Type B pancreatic cell (in vitro differentiated cells): ENCODE measurements at regions not wholly inside any gene's neighbourhood (a gene's known extent, or its start where the extent isn't known, plus 50 kb on each side); places are given as distances from the start of the nearest gene placed in this dataset.
A peak's percentile ranks its signal among the peaks of the same experiment; 100 is the strongest.

Source experiments
- DNase-seq: peaks from one replicate; pipeline ENCODE4 v3.0.0; 2021; ENCODE audit warnings: mixed read lengths; ENCODE audit not compliant: unreplicated experiment; ENCODE audit errors: extremely low spot score
- H3K27ac Mint-ChIP-seq: 2 replicates; pipeline ENCODE4 v1.8.0; 2021; ENCODE audit warnings: mild to moderate bottlenecking, mixed read lengths
- H3K27me3 Mint-ChIP-seq: 2 replicates; pipeline ENCODE4 v1.8.0; 2021; ENCODE audit warnings: mixed read lengths
- H3K36me3 Mint-ChIP-seq: 2 replicates; pipeline ENCODE4 v1.8.0; 2021; ENCODE audit warnings: mixed read lengths
- H3K4me1 Mint-ChIP-seq: one replicate; pipeline ENCODE4 v1.8.0; 2021; ENCODE audit warnings: mixed read lengths; ENCODE audit not compliant: unreplicated experiment
- H3K4me3 Mint-ChIP-seq: 2 replicates; pipeline ENCODE4 v1.8.0; 2021; ENCODE audit warnings: mild to moderate bottlenecking, mixed read lengths
- H3K9me3 Mint-ChIP-seq: 2 replicates; pipeline ENCODE4 v1.8.0; 2021; ENCODE audit warnings: mixed read lengths
- CTCF ChIP-seq: fragments of 200-600 bp; sonication (generic); conservative IDR thresholded peaks from 2 replicates; pipeline ENCODE4 v1.5.0; 2021; ENCODE audit warnings: antibody characterized with exemption, mild to moderate bottlenecking

DNA sequence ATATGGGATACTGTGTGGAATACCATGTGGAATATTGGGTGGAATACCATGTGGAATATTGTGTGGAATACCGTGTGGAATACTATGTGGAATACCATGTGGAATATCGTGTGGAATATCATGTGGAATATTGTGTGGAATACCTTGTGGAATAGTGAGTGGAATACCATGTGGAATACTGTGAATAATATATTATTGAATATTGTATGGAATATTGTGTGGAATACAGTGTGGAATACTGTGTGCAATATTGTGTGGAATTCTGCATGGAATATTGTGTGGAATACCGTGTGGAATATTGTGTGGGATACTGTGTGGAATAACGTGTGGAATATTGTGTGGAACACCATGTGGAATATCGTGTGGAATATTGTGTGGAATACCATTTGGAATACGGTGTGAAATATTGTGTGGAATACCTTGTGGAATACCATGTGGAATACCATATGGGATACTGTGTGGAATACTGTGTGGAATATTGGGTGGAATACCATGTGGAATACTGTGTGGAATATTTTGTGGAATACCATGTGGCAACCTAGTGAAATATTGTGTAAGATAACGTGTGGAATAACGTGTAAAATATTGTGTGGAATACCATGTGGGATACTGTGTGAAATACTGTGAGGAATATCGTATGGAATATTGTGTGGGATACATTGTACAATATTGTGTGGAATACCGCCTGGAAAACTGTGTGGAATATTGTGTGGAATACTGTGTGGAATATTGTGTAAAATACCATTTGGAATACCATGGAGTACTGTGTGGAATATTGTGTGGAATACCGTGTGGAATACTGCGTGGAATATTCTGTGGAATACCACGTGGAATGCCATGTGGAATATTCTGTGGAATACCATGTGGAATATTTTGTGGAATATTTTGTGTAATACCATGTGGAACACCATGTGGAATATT lies 133.9 kb upstream of the CHST15 start:
- Mint-ChIP-seq H3K27me3 (peaks cover 11% of the 10 kb centered on the region), H3K4me3 (no peak overlapping the region), H3K9me3 (peaks cover 3% of the 10 kb centered on the region), H3K36me3 (peaks cover 9% of the 10 kb centered on the region), H3K27ac (no peak overlapping the region), H3K4me1 (peaks cover 5% of the 10 kb centered on the region)
- DNase-seq, result no peak
- TF ChIP-seq CTCF, result no peak

DNA sequence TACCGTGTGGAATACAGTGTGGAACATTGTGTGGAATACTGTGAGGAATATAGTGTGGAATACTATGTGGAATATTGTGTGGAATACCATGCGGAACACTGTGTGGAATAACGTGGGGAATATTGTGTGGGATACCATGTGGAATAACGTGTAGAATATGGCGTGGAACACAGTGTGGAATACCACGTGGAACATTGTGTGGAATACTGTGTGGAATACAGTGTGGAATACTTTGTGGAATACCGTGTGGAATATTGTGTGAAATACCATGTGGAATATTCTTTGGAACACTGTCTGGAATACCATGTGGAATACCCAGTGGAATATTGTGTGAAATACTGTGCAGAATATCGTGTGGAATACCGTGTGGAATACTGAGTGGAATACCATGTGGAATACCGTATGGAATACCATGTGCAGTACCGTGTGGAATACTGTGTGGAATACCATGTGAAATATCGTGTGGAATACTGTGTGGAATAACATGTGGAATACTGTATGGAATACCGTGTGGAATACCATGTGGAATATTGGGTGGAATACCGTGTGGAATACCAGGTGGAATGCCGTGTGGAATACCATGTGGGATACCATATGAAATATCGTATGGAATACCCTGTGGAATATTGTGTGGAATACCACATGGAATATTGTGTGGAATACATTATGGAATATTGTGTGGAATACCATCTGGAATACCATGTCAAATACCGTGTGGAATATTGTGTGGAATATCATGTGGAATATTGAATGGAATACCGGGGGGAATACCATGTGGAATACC lies 133.1 kb upstream of the CHST15 start:
- Mint-ChIP-seq H3K27me3 (peaks cover 13% of the 10 kb centered on the region), H3K36me3 (peaks cover 9% of the 10 kb centered on the region), H3K4me1 (peaks cover 11% of the 10 kb centered on the region), H3K9me3 (peaks cover 3% of the 10 kb centered on the region), H3K4me3 (peak overlapping the region; percentile 63), H3K27ac (no peak overlapping the region)
- no peak for DNase-seq
- no peak for TF ChIP-seq CTCF

DNA sequence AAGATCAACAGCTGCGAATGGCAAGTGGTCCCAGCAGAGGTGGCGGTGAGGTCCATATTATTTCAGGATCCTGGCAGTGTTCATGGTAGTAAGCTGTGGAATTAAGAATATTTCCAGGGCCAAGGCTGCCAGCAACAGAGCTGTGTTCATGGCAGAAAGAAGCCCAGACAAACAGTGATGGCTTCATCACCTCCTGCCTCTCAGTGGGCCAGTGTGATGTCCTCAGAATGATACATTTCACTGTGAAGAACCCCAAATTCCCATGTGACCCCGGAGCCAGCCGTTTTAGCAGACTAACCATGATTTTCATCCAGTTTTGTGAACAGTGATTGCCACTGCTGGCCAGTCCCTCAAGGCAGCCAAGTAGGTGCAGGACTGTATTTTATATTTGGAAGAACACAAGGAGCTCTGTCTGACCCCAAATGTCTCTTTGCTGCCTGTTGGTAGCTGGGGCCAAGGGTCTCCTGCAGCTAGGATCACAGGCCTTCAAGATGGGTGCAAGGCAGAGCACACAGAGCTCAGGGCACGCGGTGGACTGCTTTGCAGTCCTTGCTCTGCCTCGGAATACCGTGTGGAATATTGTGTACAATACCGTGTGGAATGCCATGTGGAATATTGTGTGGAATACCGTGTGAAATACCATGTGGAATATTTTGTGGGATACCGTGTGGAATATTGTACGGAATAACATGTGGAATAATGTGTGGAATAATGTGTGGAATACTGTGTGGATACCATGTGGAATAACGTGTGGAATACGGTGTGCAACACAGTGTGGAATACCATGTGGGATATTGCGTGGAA lies 132.3 kb upstream of the CHST15 start:
- H3K4me3 Mint-ChIP-seq, result peak overlapping the region; percentile 63
- no peak for DNase-seq
- TF ChIP-seq CTCF, result no peak
- H3K27ac Mint-ChIP-seq, result peak overlapping the region; percentile 92
- peaks cover 10% of the 10 kb centered on the region for H3K27me3 Mint-ChIP-seq
- H3K9me3 Mint-ChIP-seq, result peaks cover 3% of the 10 kb centered on the region
- peaks cover 5% of the 10 kb centered on the region for H3K36me3 Mint-ChIP-seq
- peaks cover 14% of the 10 kb centered on the region for H3K4me1 Mint-ChIP-seq

DNA sequence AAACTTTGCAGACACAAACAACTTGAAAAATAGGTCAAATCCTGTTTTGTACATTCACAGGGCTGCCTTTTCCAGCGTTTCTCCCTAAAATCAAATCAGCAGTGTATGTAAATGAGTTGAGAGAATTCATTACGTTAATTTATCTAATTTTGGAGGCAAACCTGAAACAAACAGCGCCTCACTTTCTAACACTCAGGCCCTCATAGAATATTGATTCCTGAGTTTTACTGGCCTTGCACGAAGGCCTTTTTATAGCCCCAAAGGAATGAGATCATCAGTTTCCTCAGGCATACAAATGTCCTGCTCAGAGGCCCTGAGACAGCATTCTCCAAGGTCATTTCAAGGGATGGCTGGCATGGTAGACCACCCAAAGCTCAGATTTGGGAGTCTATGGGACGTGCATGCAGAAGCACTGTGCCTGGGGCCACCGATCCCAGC lies 131.7 kb upstream of the CHST15 start:
- no peak for TF ChIP-seq CTCF
- no peak for DNase-seq
- Mint-ChIP-seq H3K4me1 (peaks cover 20% of the 10 kb centered on the region), H3K4me3 (no peak overlapping the region), H3K36me3 (peaks cover 5% of the 10 kb centered on the region), H3K27me3 (peaks cover 10% of the 10 kb centered on the region), H3K9me3 (peaks cover 3% of the 10 kb centered on the region), H3K27ac (peak overlapping the region; percentile 92)

GRCh38 chr10:124224331-124225028 lies 131.1 kb upstream of the CHST15 start:
- no peak for DNase-seq
- no peak overlapping the region for H3K4me3 Mint-ChIP-seq
- H3K4me1 Mint-ChIP-seq, result peaks cover 23% of the 10 kb centered on the region
- peaks cover 5% of the 10 kb centered on the region for H3K36me3 Mint-ChIP-seq
- no peak for TF ChIP-seq CTCF
- no peak overlapping the region for H3K27ac Mint-ChIP-seq
- H3K27me3 Mint-ChIP-seq, result peaks cover 10% of the 10 kb centered on the region
- H3K9me3 Mint-ChIP-seq, result peaks cover 3% of the 10 kb centered on the region
